Coronary artery (tissue), 2 donors: ENCODE measurements at regions not wholly inside any gene's neighbourhood (a gene's known extent, or its start where the extent isn't known, plus 50 kb on each side); places are given as distances from the start of the nearest gene placed in this dataset.
A peak's percentile ranks its signal among the peaks of the same experiment; 100 is the strongest.
"Not testable (repeated sequence)": the region's sequence is repeated elsewhere in the genome, so short reads cannot be mapped to it uniquely, and the experiment has no call there.

ENCODE experiments used
- DNase-seq: peaks from one replicate; pipeline ENCODE4 v3.0.0-alpha.2; 2017; ENCODE audit warnings: low spot score
- H3K27ac ChIP-seq, 2 donors: fragments of 200-600 bp; sonication (generic); one replicate each; pipeline ENCODE4 v1.5.1; 2016 to 2019
- H3K4me3 ChIP-seq: fragments of 200-600 bp; sonication (generic); 2 replicates; pipeline ENCODE4 v1.5.1; 2016; ENCODE audit warnings: mild to moderate bottlenecking, moderate library complexity
- CTCF ChIP-seq: fragments of 200-600 bp; sonication (generic); IDR thresholded peaks from one replicate; pipeline ENCODE4 v1.5.1; 2019; ENCODE audit warnings: antibody characterized with exemption

GRCh38 chr21:16117851-16118590 is 388.2 kb downstream of the USP25 start:
- Histone ChIP-seq H3K27ac (peak overlapping the region; percentile 1 to 22), H3K4me3 (peak overlapping the region; percentile 44)
- no peak for DNase-seq
- no peak for TF ChIP-seq CTCF

GRCh38 chr21:16124378-16125138 is 394.8 kb downstream of the USP25 start:
- no peak for DNase-seq
- Histone ChIP-seq H3K4me3 (peak overlapping the region; percentile 18), H3K27ac (no peak overlapping the region)
- no peak for TF ChIP-seq CTCF

- H3K27ac ChIP-seq = no peak overlapping the region
- no peak for DNase-seq
- H3K4me3 ChIP-seq = no peak overlapping the region
- TF ChIP-seq CTCF = no peak
These were observed 395.5 kb downstream of the USP25 start for GRCh38 chr21:16125274-16125673.

GRCh38 chr21:16132453-16132852 is 402.7 kb downstream of the USP25 start:
- H3K27ac ChIP-seq, DNase-seq, H3K4me3 ChIP-seq: not testable (repeated sequence)

GRCh38 chr21:16133248-16133647 is 403.5 kb downstream of the USP25 start:
- no peak for DNase-seq
- H3K27ac ChIP-seq = no peak overlapping the region

GRCh38 chr21:16134134-16134533 is 404.4 kb downstream of the USP25 start:
- Histone ChIP-seq H3K27ac (no peak overlapping the region), H3K4me3 (no peak overlapping the region)
- TF ChIP-seq CTCF = no peak
- DNase-seq = no peak

More at GRCh38 chr21:16133248-16133647, 403.5 kb downstream of the USP25 start:
- H3K4me3 ChIP-seq = no peak overlapping the region
- no peak for TF ChIP-seq CTCF

- H3K4me3 ChIP-seq = no peak overlapping the region
- H3K27ac ChIP-seq = no peak overlapping the region
- DNase-seq = no peak
- no peak for TF ChIP-seq CTCF
These were observed 407.3 kb downstream of the USP25 start for GRCh38 chr21:16137106-16137505.
